ENCODE measurements at regions not wholly inside any gene's neighbourhood (a gene's known extent, or its start where the extent isn't known, plus 50 kb on each side); places are given as distances from the start of the nearest gene placed in this dataset.

DNA sequence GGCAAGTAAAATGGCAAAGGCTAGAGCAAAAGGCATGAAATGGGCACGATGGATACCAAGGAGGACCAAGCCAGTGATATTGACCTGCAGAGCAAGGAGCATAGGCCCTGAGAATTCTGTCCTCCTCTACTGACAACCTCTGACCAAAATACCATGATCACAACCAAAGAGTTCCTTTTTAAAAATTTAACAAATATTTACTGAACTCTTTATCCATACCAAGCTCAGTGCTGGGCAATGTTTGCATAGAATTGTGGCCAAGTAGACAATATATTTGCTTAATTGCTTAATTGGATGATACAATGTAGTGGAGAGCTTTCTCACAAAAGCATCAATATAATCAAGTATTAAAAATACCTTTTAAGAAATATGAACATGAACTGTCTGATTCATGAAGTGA is 265.7 kb downstream of the ICOS start:
- TF ChIP-seq CTCF (IDR thresholded peaks at IDR 0.05) = no peak
- no peak for ATAC-seq (ENCODE audit: low FRiP score)
- no peak for DNase-seq (ENCODE audit: low spot score)

GRCh38 chr2:204203704-204204103 is 267.1 kb downstream of the ICOS start:
- TF ChIP-seq CTCF (IDR thresholded peaks at IDR 0.05) = no peak
- no peak for DNase-seq (ENCODE audit: low spot score)
- ATAC-seq (ENCODE audit: low FRiP score) = no peak

DNA sequence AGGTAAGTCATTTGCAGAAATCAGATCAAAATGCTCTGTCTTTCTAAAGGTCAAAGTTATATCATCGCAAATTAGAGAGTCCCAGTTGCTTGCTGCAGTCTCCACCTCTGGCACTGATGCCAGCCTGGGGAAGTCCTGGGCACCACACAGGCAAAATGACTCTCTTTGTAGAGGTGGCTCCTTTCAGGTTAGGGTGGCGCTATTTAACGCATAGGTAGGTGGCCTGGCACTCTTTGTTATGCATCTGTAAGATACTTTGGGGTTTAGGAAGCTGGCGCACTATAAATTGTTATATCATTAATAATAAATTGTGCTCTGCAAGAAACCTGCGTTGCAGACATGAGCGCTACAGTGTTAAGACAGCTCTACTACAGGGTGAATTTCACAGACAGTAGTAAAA is 268.5 kb downstream of the ICOS start:
- no peak for TF ChIP-seq CTCF (IDR thresholded peaks at IDR 0.05)
- ATAC-seq (ENCODE audit: low FRiP score) (no peak), DNase-seq (ENCODE audit: low spot score) (no peak)

GRCh38 chr2:204205538-204205937 is 269.0 kb downstream of the ICOS start:
- ATAC-seq (ENCODE audit: low FRiP score) (no peak), DNase-seq (ENCODE audit: low spot score) (no peak)
- TF ChIP-seq CTCF (IDR thresholded peaks at IDR 0.05) = no peak

- no peak for DNase-seq (ENCODE audit: low spot score)
- ATAC-seq (ENCODE audit: low FRiP score) = no peak
Observed at GRCh38 chr2:204207866-204208265, 271.3 kb downstream of the ICOS start.

DNA sequence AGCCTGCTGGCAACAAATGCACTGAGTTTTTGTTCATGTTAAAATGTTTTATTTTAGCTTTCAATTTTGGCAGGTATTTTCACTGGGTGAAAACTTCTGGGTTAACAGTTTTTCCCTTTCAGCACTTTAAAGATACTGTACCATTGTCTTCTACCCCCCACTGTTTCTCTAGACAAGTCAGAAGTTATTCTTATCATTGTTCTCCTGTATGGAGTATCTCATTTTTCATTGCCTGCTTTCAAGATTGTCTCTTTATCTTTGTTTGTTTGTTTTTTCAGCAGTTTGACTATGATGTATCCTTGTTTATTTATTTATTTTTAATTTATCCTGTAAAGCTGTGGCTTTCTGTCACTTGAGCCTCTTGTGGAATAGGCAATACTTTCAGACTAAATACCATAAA is 277.0 kb downstream of the ICOS start:
- TF ChIP-seq CTCF (IDR thresholded peaks at IDR 0.05) = no peak

More at GRCh38 chr2:204207866-204208265, 271.3 kb downstream of the ICOS start:
- no peak for TF ChIP-seq CTCF (IDR thresholded peaks at IDR 0.05)

GRCh38 chr2:204218040-204218439 is 281.5 kb downstream of the ICOS start:
- DNase-seq (ENCODE audit: low spot score) = no peak
- ATAC-seq (ENCODE audit: low FRiP score) = no peak
- no peak for TF ChIP-seq CTCF (IDR thresholded peaks at IDR 0.05)

More for the DNA sequence above, 277.0 kb downstream of the ICOS start:
- DNase-seq (ENCODE audit: low spot score) = no peak
- ATAC-seq (ENCODE audit: low FRiP score) = no peak
